B cell (primary cell): ENCODE measurements at regions not wholly inside any gene's neighbourhood (a gene's known extent, or its start where the extent isn't known, plus 50 kb on each side); places are given as distances from the start of the nearest gene placed in this dataset.

Experiments used
- EZH2 ChIP-seq: IDR thresholded peaks from 2 replicates; pipeline ENCODE4 v1.6.1; 2012; ENCODE audit warnings: borderline replicate concordance, low read depth, mild to moderate bottlenecking, moderate library complexity, low read length; ENCODE audit not compliant: insufficient read depth, poor library complexity, severe bottlenecking
- TF ChIP-seq, protein P1 (sequence below): fragments of 200-600 bp; IDR thresholded peaks from one replicate; pipeline ENCODE4 v1.8.0; 2022; ENCODE audit warnings: antibody characterized with exemption, mild to moderate bottlenecking

GRCh38 chr2:9110346-9110884, 96.2 kb upstream of the ASAP2 start:
- TF ChIP-seq, protein P1, sequence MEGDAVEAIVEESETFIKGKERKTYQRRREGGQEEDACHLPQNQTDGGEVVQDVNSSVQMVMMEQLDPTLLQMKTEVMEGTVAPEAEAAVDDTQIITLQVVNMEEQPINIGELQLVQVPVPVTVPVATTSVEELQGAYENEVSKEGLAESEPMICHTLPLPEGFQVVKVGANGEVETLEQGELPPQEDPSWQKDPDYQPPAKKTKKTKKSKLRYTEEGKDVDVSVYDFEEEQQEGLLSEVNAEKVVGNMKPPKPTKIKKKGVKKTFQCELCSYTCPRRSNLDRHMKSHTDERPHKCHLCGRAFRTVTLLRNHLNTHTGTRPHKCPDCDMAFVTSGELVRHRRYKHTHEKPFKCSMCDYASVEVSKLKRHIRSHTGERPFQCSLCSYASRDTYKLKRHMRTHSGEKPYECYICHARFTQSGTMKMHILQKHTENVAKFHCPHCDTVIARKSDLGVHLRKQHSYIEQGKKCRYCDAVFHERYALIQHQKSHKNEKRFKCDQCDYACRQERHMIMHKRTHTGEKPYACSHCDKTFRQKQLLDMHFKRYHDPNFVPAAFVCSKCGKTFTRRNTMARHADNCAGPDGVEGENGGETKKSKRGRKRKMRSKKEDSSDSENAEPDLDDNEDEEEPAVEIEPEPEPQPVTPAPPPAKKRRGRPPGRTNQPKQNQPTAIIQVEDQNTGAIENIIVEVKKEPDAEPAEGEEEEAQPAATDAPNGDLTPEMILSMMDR = no peak
- no peak for TF ChIP-seq EZH2
